ENCODE measurements at regions not wholly inside any gene's neighbourhood (a gene's known extent, or its start where the extent isn't known, plus 50 kb on each side); places are given as distances from the start of the nearest gene placed in this dataset.

- BruUV-seq (replicated peaks): no TSS peak
- RAD21 ChIA-PET (ENCODE audit: low non-redundant PET in 1 of 2, low total read pairs in 2 of 2, uncharacterized antibody in 2 of 2, unreplicated experiment in 2 of 2): no interaction called here
- Histone ChIP-seq H3K79me2 (ENCODE audit: insufficient read depth, low read length) (no peaks in the 10 kb centered on the region), H3K9ac (ENCODE audit: low read length) (no peak overlapping the region), H2AFZ (ENCODE audit: low read depth, low read length, poor library complexity, severe bottlenecking) (no peak overlapping the region), H4K20me1 (ENCODE audit: insufficient read depth) (no peaks in the 10 kb centered on the region), H3K27ac (ENCODE audit: low read depth, low read length) (no peak overlapping the region), H3K27me3 (ENCODE audit: insufficient read depth, low read length) (no peaks in the 10 kb centered on the region), H3K9me3 (ENCODE audit: control insufficient read depth in 1 of 2, insufficient read depth in 1 of 2, low read depth in 1 of 2, low read length in 2 of 2) (no peaks in the 10 kb centered on the region), H3K4me1 (ENCODE audit: control insufficient read depth in 1 of 2, insufficient read depth in 2 of 2, low read length in 2 of 2) (no peaks in the 10 kb centered on the region), H3K36me3 (ENCODE audit: control insufficient read depth in 1 of 2, insufficient read depth in 2 of 2, low read length in 2 of 2) (no peaks in the 10 kb centered on the region), H3K9me2 (ENCODE audit: insufficient read depth) (no peaks in the 10 kb centered on the region), H3K4me3 (replicated peaks in 1 of 2; ENCODE audit: low read depth in 1 of 2, low read length in 2 of 2) (no peak overlapping the region), H3K4me2 (ENCODE audit: low read length) (no peak overlapping the region)
- TF ChIP-seq TCF7L2 (IDR thresholded peaks at IDR 0.05; ENCODE audit: borderline replicate concordance, extremely low read depth, insufficient read depth, insufficient read length): no peak
- no peak for TF ChIP-seq SRF (IDR thresholded peaks at IDR 0.05; ENCODE audit: low read depth)
- no peak for TF ChIP-seq POLR2A (IDR thresholded peaks at IDR 0.05; ENCODE audit: borderline replicate concordance, extremely low read depth, insufficient read depth, insufficient read length)
- TF ChIP-seq REST (IDR thresholded peaks at IDR 0.05; ENCODE audit: low read depth): no peak
- TF ChIP-seq EZH2phosphoT487 (IDR thresholded peaks at IDR 0.05; ENCODE audit: borderline replicate concordance): no peak
- TF ChIP-seq POLR2AphosphoS5 (IDR thresholded peaks at IDR 0.05; ENCODE audit: low read depth, low read length): no peak
- no peak for TF ChIP-seq ZFX (IDR thresholded peaks at IDR 0.05)
- no peak for TF ChIP-seq FOSL1 (IDR thresholded peaks at IDR 0.05; ENCODE audit: low read depth)
- TF ChIP-seq CBX3 (IDR thresholded peaks at IDR 0.05; ENCODE audit: low read depth): no peak
- TF ChIP-seq ATF3 (IDR thresholded peaks at IDR 0.05): no peak
- no peak for TF ChIP-seq ELF1 (IDR thresholded peaks at IDR 0.05; ENCODE audit: borderline replicate concordance, low read depth)
- no peak for TF ChIP-seq ZNF274 (IDR thresholded peaks at IDR 0.05; ENCODE audit: low read depth, low read length)
- TF ChIP-seq EGR1 (IDR thresholded peaks at IDR 0.05; ENCODE audit: low read depth): no peak
- TF ChIP-seq SP1 (IDR thresholded peaks at IDR 0.05; ENCODE audit: low read depth): no peak
- no peak for TF ChIP-seq CEBPB (IDR thresholded peaks at IDR 0.05; ENCODE audit: low read depth)
- TF ChIP-seq ZBTB33 (IDR thresholded peaks at IDR 0.05; ENCODE audit: extremely low read depth, insufficient replicate concordance, low read length): no peak
- no peak for TF ChIP-seq JUND (IDR thresholded peaks at IDR 0.05)
- no peak for TF ChIP-seq CTCF (IDR thresholded peaks at IDR 0.05 in 2 of 3, conservative IDR thresholded peaks at IDR 0.05 in 1 of 3; ENCODE audit: borderline replicate concordance in 1 of 3, insufficient read depth in 1 of 3, low read depth in 2 of 3, low read length in 2 of 3)
- TF ChIP-seq YY1 (IDR thresholded peaks at IDR 0.05; ENCODE audit: extremely low read depth, insufficient replicate concordance, low read depth, low read length): no peak
- CTCF ChIA-PET: interaction anchor here (0.7 kb wide), 1 partner anchor 117 kb away, joined by 3 read pairs; no protein-coding TSS in a partner anchor
- POLR2A ChIA-PET: no interaction called here
- ATAC-seq: no peak
- DNase-seq (ENCODE audit: low read depth, low spot score): no peak
- intact Hi-C loops (cut with micrococcal nuclease): no loop called here
Observed at GRCh38 chr4:33133723-33134122, 2413.6 kb downstream of the PCDH7 start.

All from HCT116 (cell line).